HEK293T (cell line): ENCODE measurements at regions not wholly inside any gene's neighbourhood (a gene's known extent, or its start where the extent isn't known, plus 50 kb on each side); places are given as distances from the start of the nearest gene placed in this dataset.

Source experiments
- ARNT ChIP-seq: fragments of 450-650 bp; IDR thresholded peaks from 2 replicates; pipeline ENCODE4 v1.6.1; 2017; ENCODE audit warnings: mild to moderate bottlenecking
- BHLHE40 ChIP-seq: fragments of 450-650 bp; IDR thresholded peaks from 2 replicates; pipeline ENCODE4 v1.6.1; 2016; ENCODE audit warnings: mild to moderate bottlenecking, moderate library complexity, borderline replicate concordance
- LEF1 ChIP-seq: fragments of 450-650 bp; IDR thresholded peaks from 2 replicates; pipeline ENCODE4 v1.6.1; 2017; ENCODE audit warnings: mild to moderate bottlenecking, borderline replicate concordance
- TARDBP ChIP-seq: fragments of 450-650 bp; IDR thresholded peaks from 2 replicates; pipeline ENCODE4 v1.6.1; 2016
- ZNF384 ChIP-seq: fragments of 450-650 bp; IDR thresholded peaks from 2 replicates; pipeline ENCODE4 v1.6.1; 2016

DNA sequence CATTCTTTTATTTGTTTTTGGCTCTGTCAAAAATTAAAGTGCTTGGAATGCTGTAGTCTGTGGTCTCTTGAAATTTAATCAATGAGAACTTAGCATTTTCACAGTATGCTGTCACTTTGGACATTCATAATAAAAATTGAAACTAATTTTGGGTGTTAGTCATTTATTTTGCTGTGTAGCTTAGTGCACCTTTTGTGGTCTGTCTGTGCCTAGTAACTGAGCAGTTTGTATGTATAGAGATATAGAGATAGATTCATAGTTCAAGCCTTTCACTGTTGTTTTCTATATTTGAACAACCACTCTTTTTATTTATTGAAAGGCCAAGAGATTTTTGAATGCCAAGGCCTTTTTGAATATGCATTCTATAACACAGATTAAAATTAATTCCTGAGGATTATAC is 86.4 kb upstream of the TIAM2 start:
- TF ChIP-seq ZNF384 (no peak), BHLHE40 (no peak), ARNT (no peak), LEF1 (no peak), TARDBP (no peak)
